GM19438 (cell line): ENCODE measurements at regions not wholly inside any gene's neighbourhood (a gene's known extent, or its start where the extent isn't known, plus 50 kb on each side); places are given as distances from the start of the nearest gene placed in this dataset.
"Not testable (repeated sequence)": the region's sequence is repeated elsewhere in the genome, so short reads cannot be mapped to it uniquely, and the experiment has no call there.

Experiments used
- ATAC-seq: cut with Tn5 transposase; IDR thresholded peaks from one replicate; pipeline ENCODE4 v1.9.1; 2021; ENCODE audit warnings: low read depth; ENCODE audit not compliant: unreplicated experiment

DNA sequence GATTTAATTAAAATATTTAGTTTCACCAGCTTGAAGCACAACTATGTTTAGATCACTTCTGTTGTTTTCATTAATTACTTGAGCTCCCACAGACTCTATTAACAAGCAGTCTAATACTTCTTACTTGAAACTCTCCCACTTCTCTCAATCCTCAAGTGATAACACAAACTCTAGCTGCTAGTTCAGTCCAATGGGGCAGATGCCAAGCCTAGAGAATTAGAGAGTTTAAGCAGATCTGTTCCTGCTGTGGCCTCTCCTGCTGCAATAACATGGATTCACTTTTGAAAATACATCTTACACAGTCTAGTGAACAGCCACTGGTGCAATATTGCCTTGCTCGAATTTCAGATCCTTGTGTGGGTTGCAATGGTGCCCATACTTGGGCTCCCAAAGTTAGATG is 566.4 kb upstream of the SGO1 start:
- no peak for ATAC-seq

DNA sequence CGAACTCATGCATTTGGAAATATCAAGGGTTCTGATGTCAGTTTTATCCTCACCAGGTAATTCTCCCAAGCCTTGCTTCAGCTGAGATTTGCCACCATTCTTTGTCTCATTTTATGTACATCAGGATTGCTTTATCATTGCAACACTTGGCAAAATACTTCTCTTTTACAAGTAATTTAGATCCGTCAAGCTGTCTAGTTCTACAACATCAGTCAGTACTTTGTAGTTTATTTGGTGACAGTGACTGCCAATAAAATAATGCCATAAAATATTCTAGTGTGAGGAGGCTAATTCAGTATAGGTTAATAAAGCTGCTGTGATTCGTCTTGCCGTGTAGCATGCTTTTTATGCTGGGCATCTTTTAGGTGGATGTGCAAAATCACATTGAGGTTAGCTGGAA is 565.3 kb upstream of the SGO1 start:
- no peak for ATAC-seq

DNA sequence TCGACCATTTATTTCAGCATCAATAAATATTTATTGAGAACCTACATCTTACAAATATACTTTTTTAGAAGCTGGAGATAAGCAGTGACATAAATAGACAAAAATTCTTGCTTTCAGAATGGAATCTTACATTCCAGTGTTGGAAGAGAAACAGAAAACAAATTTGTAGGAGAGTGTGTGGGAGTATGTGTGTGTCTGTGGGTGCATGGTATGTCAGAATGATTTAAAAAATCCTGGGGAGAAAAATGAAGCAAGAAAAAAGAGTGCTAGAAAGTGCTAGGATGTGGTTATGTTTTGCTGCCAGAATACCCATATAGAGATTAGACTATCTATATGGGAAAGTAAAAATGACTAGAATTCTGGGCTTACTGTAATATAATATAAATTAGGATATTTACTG is 561.7 kb upstream of the SGO1 start:
- ATAC-seq = no peak

GRCh38 chr3:20743553-20744321 is 557.7 kb upstream of the SGO1 start:
- ATAC-seq = no peak

DNA sequence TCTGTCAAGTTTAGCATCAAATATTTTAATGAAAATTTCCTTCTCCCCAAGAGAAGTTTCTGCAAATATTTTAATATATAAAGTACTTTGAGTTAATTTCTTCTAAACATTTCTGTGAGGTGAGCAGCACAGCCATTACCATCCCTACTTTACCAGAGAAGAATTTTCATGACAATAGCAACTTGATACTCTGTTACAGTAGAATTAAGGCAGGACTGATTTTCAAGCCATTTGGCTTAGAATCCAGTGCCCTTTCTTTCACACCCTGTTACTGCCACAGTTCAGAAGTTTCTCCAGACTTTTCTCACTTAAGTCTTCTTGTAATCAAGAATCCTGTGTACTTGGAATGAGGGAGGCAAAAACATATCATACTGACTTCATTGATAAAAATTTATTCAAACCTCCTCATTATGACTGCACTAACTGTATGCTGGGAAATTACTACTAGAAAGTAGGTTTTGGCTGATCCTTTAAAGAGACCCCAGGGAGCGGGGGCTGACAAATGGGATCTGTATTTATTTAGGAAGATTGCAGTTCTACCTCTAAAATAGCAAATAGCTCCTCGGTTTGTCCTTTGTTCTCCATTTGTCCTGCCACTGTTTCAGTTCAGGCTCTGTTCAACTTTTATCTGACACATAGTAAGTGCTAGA is 557.0 kb upstream of the SGO1 start:
- no peak for ATAC-seq

GRCh38 chr3:20741381-20741780 is 555.4 kb upstream of the SGO1 start:
- no peak for ATAC-seq

GRCh38 chr3:20739814-20740213 is 553.8 kb upstream of the SGO1 start:
- ATAC-seq = no peak

- ATAC-seq = no peak
Observed at GRCh38 chr3:20736287-20736852, 550.4 kb upstream of the SGO1 start.

GRCh38 chr3:20729185-20729584 is 543.2 kb upstream of the SGO1 start:
- no peak for ATAC-seq

- no peak for ATAC-seq
Observed at GRCh38 chr3:20726786-20727185, 540.8 kb upstream of the SGO1 start.

- ATAC-seq = no peak
Observed at GRCh38 chr3:20724241-20724640, 538.2 kb upstream of the SGO1 start.

- not testable (repeated sequence) for ATAC-seq
Observed at GRCh38 chr3:20716425-20716824, 530.4 kb upstream of the SGO1 start.

- ATAC-seq = no peak
Observed at GRCh38 chr3:20701641-20702040, 515.6 kb upstream of the SGO1 start.

DNA sequence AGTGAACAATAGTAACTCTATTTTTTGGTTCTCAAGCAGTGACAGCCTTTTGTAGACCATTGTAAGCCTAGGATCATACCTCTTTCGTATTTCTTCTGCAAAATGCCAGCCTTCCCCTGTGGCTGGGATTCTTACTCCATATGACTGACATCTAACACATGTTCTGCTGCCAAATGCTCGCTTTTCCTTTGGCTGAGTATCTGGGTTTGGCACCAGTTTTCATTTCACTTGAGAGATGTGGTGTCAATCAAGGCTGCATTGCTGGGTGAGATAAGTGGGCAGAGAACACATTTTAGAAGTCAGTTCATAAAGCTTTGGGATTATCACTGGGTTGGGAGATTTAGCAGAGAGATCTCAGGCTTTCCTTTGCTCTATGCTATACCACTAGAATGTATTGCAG is 514.7 kb upstream of the SGO1 start:
- ATAC-seq = no peak

- no peak for ATAC-seq
Observed at GRCh38 chr3:20698896-20699295, 512.9 kb upstream of the SGO1 start.

GRCh38 chr3:20696388-20697150 is 510.6 kb upstream of the SGO1 start:
- no peak for ATAC-seq

DNA sequence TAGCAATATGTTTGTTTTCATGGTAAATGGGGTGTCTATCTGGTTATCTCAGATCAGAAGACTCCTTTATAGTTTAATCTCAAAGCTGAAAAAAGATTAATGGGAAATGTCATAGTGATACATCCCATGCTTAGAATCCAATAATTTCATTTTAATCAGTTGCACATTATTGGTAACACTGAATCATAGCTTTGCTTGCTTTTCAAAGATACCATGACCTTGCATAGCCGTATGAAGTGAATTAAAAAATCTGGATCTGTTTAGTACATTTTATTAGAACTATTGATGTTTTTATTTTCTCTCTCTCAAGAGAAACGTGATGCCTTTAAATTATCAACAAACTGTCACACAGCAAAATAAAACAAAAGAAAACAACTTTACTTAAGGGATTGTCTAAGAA is 506.7 kb upstream of the SGO1 start:
- no peak for ATAC-seq

DNA sequence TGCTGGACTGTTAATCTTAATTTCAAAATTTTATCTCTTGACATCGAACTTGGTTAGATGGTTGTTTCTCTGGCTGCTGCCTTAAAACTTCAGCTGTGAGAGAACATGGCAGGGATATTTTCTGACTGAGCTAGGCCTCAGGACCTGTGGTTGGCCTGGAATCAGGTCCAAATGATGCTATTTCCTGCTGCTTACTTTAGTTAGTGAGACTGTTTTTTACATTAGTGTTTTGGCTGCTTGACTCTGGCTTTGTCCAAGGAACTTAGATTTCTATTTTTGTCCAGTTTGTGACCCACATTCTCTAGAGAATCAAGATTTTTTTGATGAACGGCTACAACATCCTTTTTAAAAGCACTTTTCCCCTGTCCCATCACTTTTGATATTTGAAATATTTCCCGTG is 497.9 kb upstream of the SGO1 start:
- no peak for ATAC-seq

DNA sequence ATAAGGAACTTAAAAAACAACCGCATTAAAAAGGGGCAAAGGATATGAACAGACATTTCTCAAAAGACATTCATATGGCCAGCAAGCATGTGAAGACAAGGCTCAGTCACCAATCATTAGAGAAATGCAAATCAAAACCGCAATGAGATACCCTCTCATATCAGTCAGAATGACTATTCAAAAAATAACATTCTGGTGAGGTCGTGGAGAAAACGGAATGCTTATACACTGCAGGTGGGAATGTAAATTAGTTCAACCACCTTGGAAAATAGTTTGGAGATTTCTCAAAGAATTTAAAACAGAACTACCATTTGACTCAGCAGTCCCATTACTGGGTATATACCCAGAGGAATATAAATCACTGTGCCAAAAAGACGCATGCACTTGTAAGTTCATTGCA is 496.6 kb upstream of the SGO1 start:
- no peak for ATAC-seq

DNA sequence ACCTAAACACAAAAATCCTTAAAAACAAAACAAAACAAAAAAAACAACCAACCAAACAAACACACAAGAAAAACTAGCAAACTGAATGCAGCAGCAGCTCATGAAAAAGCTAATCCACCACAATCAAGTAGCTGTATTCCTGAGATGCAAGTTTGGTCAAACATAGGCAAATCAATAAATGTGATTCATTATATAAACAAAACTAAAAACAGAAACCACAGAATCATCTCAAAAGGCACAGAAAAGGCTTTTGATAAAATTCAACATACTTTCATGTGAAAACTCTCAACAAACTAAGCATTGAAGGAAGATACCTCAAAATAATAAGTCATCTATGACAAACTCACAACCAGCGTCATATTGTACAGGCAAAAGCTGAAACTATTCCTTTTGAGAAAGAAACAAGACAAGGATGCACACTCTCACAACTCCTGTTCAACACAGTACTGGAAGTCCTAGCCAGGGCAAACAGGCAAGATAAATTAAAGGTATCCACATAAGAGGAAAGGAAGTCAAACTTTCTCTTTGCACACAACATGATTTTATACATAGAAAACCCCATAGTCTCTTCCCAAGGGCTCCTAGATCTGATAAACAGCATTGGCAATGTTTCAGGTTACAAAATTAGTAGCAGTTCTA is 495.1 kb upstream of the SGO1 start:
- ATAC-seq = no peak

DNA sequence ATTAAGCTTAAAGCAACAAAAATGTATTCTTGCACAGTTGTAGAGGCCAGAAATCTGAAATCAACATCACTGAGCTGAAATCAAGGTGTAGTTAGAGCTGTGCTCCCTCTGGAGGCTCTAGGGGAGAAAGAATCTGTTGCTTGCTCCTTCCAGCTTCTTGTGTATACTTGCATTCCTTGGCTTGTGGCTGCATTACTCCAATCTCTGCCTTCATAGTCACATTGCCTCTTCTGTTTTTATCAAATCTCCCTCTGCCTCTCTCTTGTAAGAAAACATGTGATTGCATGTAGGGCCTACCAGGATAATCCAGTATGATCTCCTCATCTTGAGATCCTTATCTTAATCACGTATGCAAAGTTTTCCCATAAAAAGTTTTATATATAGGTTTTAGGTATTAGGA is 487.9 kb upstream of the SGO1 start:
- no peak for ATAC-seq
